ENCODE measurements at regions not wholly inside any gene's neighbourhood (a gene's known extent, or its start where the extent isn't known, plus 50 kb on each side); places are given as distances from the start of the nearest gene placed in this dataset.
"Not testable (repeated sequence)": the region's sequence is repeated elsewhere in the genome, so short reads cannot be mapped to it uniquely, and the experiment has no call there.

GRCh38 chr1:238438311-238439270, 547.9 kb upstream of the ZP4 start:
- Histone ChIP-seq H3K4me1 (ENCODE audit: control insufficient read depth in 4 of 4, insufficient read depth in 4 of 4, low read length in 3 of 4) (no peaks in the 10 kb centered on the region), H3K36me3 (ENCODE audit: control insufficient read depth in 4 of 4, insufficient read depth in 3 of 4, low read depth in 1 of 4, low read length in 3 of 4) (no peaks in the 10 kb centered on the region), H3K27me3 (ENCODE audit: control insufficient read depth in 4 of 4, insufficient read depth in 4 of 4, low read length in 3 of 4) (no peaks in the 10 kb centered on the region), H3K27ac (ENCODE audit: low read depth in 1 of 2, low read length in 2 of 2) (no peak overlapping the region), H3K4me3 (ENCODE audit: low read depth in 1 of 3, low read length in 3 of 3) (no peak overlapping the region), H3K9ac (ENCODE audit: low read depth in 1 of 2, low read length in 2 of 2) (no peak overlapping the region), H3K9me3 (ENCODE audit: control insufficient read depth in 4 of 4, low read length in 3 of 4) (no peaks in the 10 kb centered on the region)
- TF ChIP-seq ATF3 (IDR thresholded peaks at IDR 0.05): no peak
- TF ChIP-seq SP1 (IDR thresholded peaks at IDR 0.05): no peak
- TF ChIP-seq, protein P1, sequence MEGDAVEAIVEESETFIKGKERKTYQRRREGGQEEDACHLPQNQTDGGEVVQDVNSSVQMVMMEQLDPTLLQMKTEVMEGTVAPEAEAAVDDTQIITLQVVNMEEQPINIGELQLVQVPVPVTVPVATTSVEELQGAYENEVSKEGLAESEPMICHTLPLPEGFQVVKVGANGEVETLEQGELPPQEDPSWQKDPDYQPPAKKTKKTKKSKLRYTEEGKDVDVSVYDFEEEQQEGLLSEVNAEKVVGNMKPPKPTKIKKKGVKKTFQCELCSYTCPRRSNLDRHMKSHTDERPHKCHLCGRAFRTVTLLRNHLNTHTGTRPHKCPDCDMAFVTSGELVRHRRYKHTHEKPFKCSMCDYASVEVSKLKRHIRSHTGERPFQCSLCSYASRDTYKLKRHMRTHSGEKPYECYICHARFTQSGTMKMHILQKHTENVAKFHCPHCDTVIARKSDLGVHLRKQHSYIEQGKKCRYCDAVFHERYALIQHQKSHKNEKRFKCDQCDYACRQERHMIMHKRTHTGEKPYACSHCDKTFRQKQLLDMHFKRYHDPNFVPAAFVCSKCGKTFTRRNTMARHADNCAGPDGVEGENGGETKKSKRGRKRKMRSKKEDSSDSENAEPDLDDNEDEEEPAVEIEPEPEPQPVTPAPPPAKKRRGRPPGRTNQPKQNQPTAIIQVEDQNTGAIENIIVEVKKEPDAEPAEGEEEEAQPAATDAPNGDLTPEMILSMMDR (IDR thresholded peaks at IDR 0.05; ENCODE audit: low read depth, low read length, missing input control): no peak
- TF ChIP-seq FOXA2 (IDR thresholded peaks at IDR 0.05): no peak
- TF ChIP-seq, protein P2, sequence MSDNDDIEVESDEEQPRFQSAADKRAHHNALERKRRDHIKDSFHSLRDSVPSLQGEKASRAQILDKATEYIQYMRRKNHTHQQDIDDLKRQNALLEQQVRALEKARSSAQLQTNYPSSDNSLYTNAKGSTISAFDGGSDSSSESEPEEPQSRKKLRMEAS (IDR thresholded peaks at IDR 0.05): no peak
- no peak for TF ChIP-seq RAD21 (IDR thresholded peaks at IDR 0.05)
- TF ChIP-seq HNF4A (conservative IDR thresholded peaks at IDR 0.05): no peak
- 32% methylated on average over 5 of the region's 5 CpGs for WGBS
- no peak for DNase-seq (ENCODE audit: low spot score)

- not testable (repeated sequence) for H3K4me3 ChIP-seq (ENCODE audit: low read depth in 1 of 3, low read length in 3 of 3); H3K27me3 ChIP-seq (ENCODE audit: control insufficient read depth in 4 of 4, insufficient read depth in 4 of 4, low read length in 3 of 4); H3K4me1 ChIP-seq (ENCODE audit: control insufficient read depth in 4 of 4, insufficient read depth in 4 of 4, low read length in 3 of 4); H3K27ac ChIP-seq (ENCODE audit: low read depth in 1 of 2, low read length in 2 of 2); H3K9me3 ChIP-seq (ENCODE audit: control insufficient read depth in 4 of 4, low read length in 3 of 4); H3K9ac ChIP-seq (ENCODE audit: low read depth in 1 of 2, low read length in 2 of 2); H3K36me3 ChIP-seq (ENCODE audit: control insufficient read depth in 4 of 4, insufficient read depth in 3 of 4, low read depth in 1 of 4, low read length in 3 of 4); DNase-seq (ENCODE audit: low spot score)
- WGBS: 30% methylated on average over 2 of the region's 2 CpGs
- TF ChIP-seq, protein P1 (IDR thresholded peaks at IDR 0.05; ENCODE audit: low read depth, low read length, missing input control): peak; percentile 48
- TF ChIP-seq RAD21 (IDR thresholded peaks at IDR 0.05): peak; percentile 92 to 94
Observed at GRCh38 chr1:238429703-238430102, 539.0 kb upstream of the ZP4 start.

GRCh38 chr1:238419209-238419608, 528.5 kb upstream of the ZP4 start:
- Histone ChIP-seq H3K9ac (ENCODE audit: low read depth in 1 of 2, low read length in 2 of 2) (no peak overlapping the region), H3K4me1 (ENCODE audit: control insufficient read depth in 4 of 4, insufficient read depth in 4 of 4, low read length in 3 of 4) (no peaks in the 10 kb centered on the region), H3K27ac (ENCODE audit: low read depth in 1 of 2, low read length in 2 of 2) (no peak overlapping the region), H3K9me3 (ENCODE audit: control insufficient read depth in 4 of 4, low read length in 3 of 4) (no peaks in the 10 kb centered on the region), H3K36me3 (ENCODE audit: control insufficient read depth in 4 of 4, insufficient read depth in 3 of 4, low read depth in 1 of 4, low read length in 3 of 4) (no peaks in the 10 kb centered on the region), H3K27me3 (ENCODE audit: control insufficient read depth in 4 of 4, insufficient read depth in 4 of 4, low read length in 3 of 4) (no peaks in the 10 kb centered on the region), H3K4me3 (ENCODE audit: low read depth in 1 of 3, low read length in 3 of 3) (no peak overlapping the region)
- 72% methylated on average over 3 of the region's 3 CpGs for WGBS
- no peak for DNase-seq (ENCODE audit: low spot score)
- TF ChIP-seq SP1 (IDR thresholded peaks at IDR 0.05) (no peak), GABPA (IDR thresholded peaks at IDR 0.05 in 1 of 2, conservative IDR thresholded peaks at IDR 0.05 in 1 of 2) (no peak), FOXA2 (IDR thresholded peaks at IDR 0.05) (no peak), JUND (IDR thresholded peaks at IDR 0.05) (no peak), NR2F2 (IDR thresholded peaks at IDR 0.05) (no peak), ATF3 (IDR thresholded peaks at IDR 0.05) (no peak), FOXA1 (IDR thresholded peaks at IDR 0.05) (no peak), RXRA (IDR thresholded peaks at IDR 0.05) (no peak), EGR1 (IDR thresholded peaks at IDR 0.05; ENCODE audit: low read depth in 2 of 2) (no peak), RAD21 (IDR thresholded peaks at IDR 0.05) (no peak), HNF4G (IDR thresholded peaks at IDR 0.05) (no peak), TAF1 (conservative IDR thresholded peaks at IDR 0.05) (no peak)
- TF ChIP-seq, protein P2 (IDR thresholded peaks at IDR 0.05): no peak
- TF ChIP-seq, protein P1 (IDR thresholded peaks at IDR 0.05; ENCODE audit: low read depth, low read length, missing input control): no peak
- TF ChIP-seq, protein P3, sequence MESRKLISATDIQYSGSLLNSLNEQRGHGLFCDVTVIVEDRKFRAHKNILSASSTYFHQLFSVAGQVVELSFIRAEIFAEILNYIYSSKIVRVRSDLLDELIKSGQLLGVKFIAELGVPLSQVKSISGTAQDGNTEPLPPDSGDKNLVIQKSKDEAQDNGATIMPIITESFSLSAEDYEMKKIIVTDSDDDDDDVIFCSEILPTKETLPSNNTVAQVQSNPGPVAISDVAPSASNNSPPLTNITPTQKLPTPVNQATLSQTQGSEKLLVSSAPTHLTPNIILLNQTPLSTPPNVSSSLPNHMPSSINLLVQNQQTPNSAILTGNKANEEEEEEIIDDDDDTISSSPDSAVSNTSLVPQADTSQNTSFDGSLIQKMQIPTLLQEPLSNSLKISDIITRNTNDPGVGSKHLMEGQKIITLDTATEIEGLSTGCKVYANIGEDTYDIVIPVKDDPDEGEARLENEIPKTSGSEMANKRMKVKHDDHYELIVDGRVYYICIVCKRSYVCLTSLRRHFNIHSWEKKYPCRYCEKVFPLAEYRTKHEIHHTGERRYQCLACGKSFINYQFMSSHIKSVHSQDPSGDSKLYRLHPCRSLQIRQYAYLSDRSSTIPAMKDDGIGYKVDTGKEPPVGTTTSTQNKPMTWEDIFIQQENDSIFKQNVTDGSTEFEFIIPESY (IDR thresholded peaks at IDR 0.05): no peak
